SKM-1 treated with dmso at 0.1 percent for 144 hours (cell line): ENCODE measurements at regions not wholly inside any gene's neighbourhood (a gene's known extent, or its start where the extent isn't known, plus 50 kb on each side); places are given as distances from the start of the nearest gene placed in this dataset.

Experiments
- DNase-seq: peaks from one replicate; lab custom pipeline; 2025; ENCODE audit not compliant: unreplicated experiment; lab: John Stamatoyannopoulos, UW

- DNase-seq, result no peak
Measured at GRCh38 chr4:24637173-24637572, 52.8 kb upstream of the DHX15 start.

GRCh38 chr4:24638396-24638875, 54.1 kb upstream of the DHX15 start:
- DNase-seq, result no peak

GRCh38 chr4:24639714-24640113, 55.4 kb upstream of the DHX15 start:
- DNase-seq, result no peak

- DNase-seq, result no peak
Measured at GRCh38 chr4:24640366-24640765, 56.0 kb upstream of the DHX15 start.

- no peak for DNase-seq
Measured at GRCh38 chr4:24642981-24643547, 58.7 kb upstream of the DHX15 start.

GRCh38 chr4:24643774-24644520, 59.6 kb upstream of the DHX15 start:
- DNase-seq, result no peak

GRCh38 chr4:24644983-24645764, 60.8 kb upstream of the DHX15 start:
- no peak for DNase-seq

GRCh38 chr4:24645765-24646550, 61.6 kb upstream of the DHX15 start:
- DNase-seq, result no peak

- DNase-seq, result no peak
Measured at GRCh38 chr4:24646798-24647460, 62.6 kb upstream of the DHX15 start.

GRCh38 chr4:24650849-24651640, 66.7 kb upstream of the DHX15 start:
- no peak for DNase-seq

GRCh38 chr4:24655326-24655725, 71.0 kb upstream of the DHX15 start:
- DNase-seq, result no peak

GRCh38 chr4:24655971-24656370, 71.6 kb upstream of the DHX15 start:
- DNase-seq, result no peak

GRCh38 chr4:24656906-24657305, 72.6 kb upstream of the DHX15 start:
- DNase-seq, result no peak

GRCh38 chr4:24657768-24658617, 73.6 kb upstream of the DHX15 start:
- DNase-seq, result peak; percentile 56

- no peak for DNase-seq
Measured at GRCh38 chr4:24659241-24659961, 75.0 kb upstream of the DHX15 start.

GRCh38 chr4:24662056-24662455, 77.7 kb upstream of the DHX15 start:
- DNase-seq, result no peak

- DNase-seq, result no peak
Measured at GRCh38 chr4:24662542-24662941, 78.2 kb upstream of the DHX15 start.

- no peak for DNase-seq
Measured at GRCh38 chr4:24664956-24665355, 80.6 kb upstream of the DHX15 start.
